Caco-2 (cell line): ENCODE measurements at regions not wholly inside any gene's neighbourhood (a gene's known extent, or its start where the extent isn't known, plus 50 kb on each side); places are given as distances from the start of the nearest gene placed in this dataset.

Experiments used
- BruUV-seq: library from RNA; stranded (reverse); fragments of 400-500 nt; replicated peaks from 2 replicates; lab custom pipeline; 2021; lab: Mats Ljungman, UMichigan
- CTCF ChIA-PET: fragments of 300-600 bp; sonication (Branson Sonifier 250); formaldehyde crosslinking; loops from one replicate; lab custom pipeline; 2022; ENCODE audit warnings: antibody characterized with exemption; lab: Charles Lee
- POLR2A ChIA-PET: fragments of 300-600 bp; sonication (Branson Sonifier 250); formaldehyde crosslinking; loops from one replicate; lab custom pipeline; 2022; ENCODE audit warnings: antibody characterized with exemption; lab: Charles Lee
- DNase-seq, 2 experiments: peaks; one replicate each; pipeline versions ENCODE4 v3.0.0 to v3.0.0-alpha.2; 2020 to 2022
- H3K27me3 ChIP-seq: replicated peaks from 2 replicates; pipeline ENCODE4 v1.6.0; 2011; ENCODE audit warnings: low read length; ENCODE audit not compliant: control insufficient read depth, insufficient read depth
- H3K36me3 ChIP-seq: 2 replicates; pipeline ENCODE4 v1.5.1; 2011; ENCODE audit warnings: low read length; ENCODE audit not compliant: control insufficient read depth, insufficient read depth
- H3K4me1 ChIP-seq: fragments of 250-450 bp; sonication (Bioruptor Pico); 2 replicates; pipeline ENCODE4 v1.5.1; 2020; ENCODE audit warnings: mild to moderate bottlenecking
- H3K4me3 ChIP-seq: 2 replicates; pipeline ENCODE4 v1.5.1; 2011; ENCODE audit warnings: low read depth, mild to moderate bottlenecking, control low read depth, low read length
- H3K9me3 ChIP-seq: fragments of 250-450 bp; sonication (Bioruptor Pico); 2 replicates; pipeline ENCODE4 v1.5.1; 2020; ENCODE audit warnings: mild to moderate bottlenecking, moderate library complexity
- H3K27ac Mint-ChIP-seq: one replicate; pipeline ENCODE4 v1.8.0; 2022; ENCODE audit warnings: mixed read lengths; ENCODE audit not compliant: unreplicated experiment
- H3K27me3 Mint-ChIP-seq: one replicate; pipeline ENCODE4 v1.8.0; 2022; ENCODE audit warnings: mixed read lengths; ENCODE audit not compliant: insufficient read depth, unreplicated experiment
- H3K36me3 Mint-ChIP-seq: one replicate; pipeline ENCODE4 v1.8.0; 2022; ENCODE audit warnings: mild to moderate bottlenecking, mixed read lengths; ENCODE audit not compliant: insufficient read depth, unreplicated experiment
- H3K4me1 Mint-ChIP-seq: one replicate; pipeline ENCODE4 v1.8.0; 2022; ENCODE audit warnings: low read depth, mixed read lengths; ENCODE audit not compliant: unreplicated experiment
- H3K4me3 Mint-ChIP-seq: one replicate; pipeline ENCODE4 v1.8.0; 2022; ENCODE audit warnings: mild to moderate bottlenecking, moderate library complexity, mixed read lengths; ENCODE audit not compliant: unreplicated experiment
- H3K9me3 Mint-ChIP-seq: one replicate; pipeline ENCODE4 v1.8.0; 2022; ENCODE audit warnings: mixed read lengths; ENCODE audit not compliant: unreplicated experiment
- intact Hi-C: fragments of 100-400 bp; cut with micrococcal nuclease; formaldehyde crosslinking; loops from one replicate; pipeline ENCODE4 v1.10.0; 2022; ENCODE audit not compliant: unreplicated experiment
- TF ChIP-seq, protein P1 (sequence below), 2 experiments: fragments of 200-600 bp in 1 of 2; IDR thresholded peaks; 1 replicate in 1 of 2; 2 replicates in 1 of 2; pipeline versions ENCODE4 v1.5.1 to v1.8.0; 2011 to 2022; ENCODE audit warnings: antibody characterized with exemption in 1 of 2, control low read depth in 1 of 2, inconsistent platforms in 1 of 2, low read depth in 1 of 2, low read length in 1 of 2, mild to moderate bottlenecking in 1 of 2, moderate library complexity in 1 of 2; ENCODE audit not compliant: insufficient read depth in 1 of 2, severe bottlenecking in 1 of 2, unreplicated experiment in 1 of 2

DNA sequence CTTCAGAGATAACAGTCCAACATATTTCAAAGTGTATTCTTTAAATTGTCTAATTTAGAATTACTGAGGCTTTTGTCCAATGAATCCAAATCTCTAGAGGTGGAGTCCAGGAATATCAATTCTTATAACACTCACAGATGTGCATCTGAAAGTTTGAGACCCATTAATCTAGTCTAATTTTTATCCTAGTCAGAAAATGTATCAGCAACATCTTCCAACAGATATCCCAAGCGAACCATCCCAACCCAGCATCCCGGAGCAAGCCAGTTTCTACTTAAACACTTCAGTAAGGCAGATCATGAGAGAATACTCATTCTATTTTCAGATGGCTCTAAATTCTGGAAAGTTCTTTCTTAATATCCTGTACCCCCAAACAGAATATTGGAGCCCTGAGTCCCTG lies 113.5 kb downstream of the BBS10 start:
- Histone ChIP-seq H3K4me3 (no peak overlapping the region), H3K4me1 (peaks cover 9% of the 10 kb centered on the region), H3K9me3 (no peaks in the 10 kb centered on the region), H3K27me3 (no peaks in the 10 kb centered on the region), H3K36me3 (no peaks in the 10 kb centered on the region)
- ChIA-PET CTCF (no interaction called here), POLR2A (no interaction called here)
- H3K4me3 Mint-ChIP-seq = no peak overlapping the region
- no peak for DNase-seq
- peaks cover 6% of the 10 kb centered on the region for H3K4me1 Mint-ChIP-seq
- intact Hi-C loops = no loop called here
- H3K27me3 Mint-ChIP-seq = no peaks in the 10 kb centered on the region
- no peaks in the 10 kb centered on the region for H3K36me3 Mint-ChIP-seq
- H3K27ac Mint-ChIP-seq = no peak overlapping the region
- TF ChIP-seq, protein P1, sequence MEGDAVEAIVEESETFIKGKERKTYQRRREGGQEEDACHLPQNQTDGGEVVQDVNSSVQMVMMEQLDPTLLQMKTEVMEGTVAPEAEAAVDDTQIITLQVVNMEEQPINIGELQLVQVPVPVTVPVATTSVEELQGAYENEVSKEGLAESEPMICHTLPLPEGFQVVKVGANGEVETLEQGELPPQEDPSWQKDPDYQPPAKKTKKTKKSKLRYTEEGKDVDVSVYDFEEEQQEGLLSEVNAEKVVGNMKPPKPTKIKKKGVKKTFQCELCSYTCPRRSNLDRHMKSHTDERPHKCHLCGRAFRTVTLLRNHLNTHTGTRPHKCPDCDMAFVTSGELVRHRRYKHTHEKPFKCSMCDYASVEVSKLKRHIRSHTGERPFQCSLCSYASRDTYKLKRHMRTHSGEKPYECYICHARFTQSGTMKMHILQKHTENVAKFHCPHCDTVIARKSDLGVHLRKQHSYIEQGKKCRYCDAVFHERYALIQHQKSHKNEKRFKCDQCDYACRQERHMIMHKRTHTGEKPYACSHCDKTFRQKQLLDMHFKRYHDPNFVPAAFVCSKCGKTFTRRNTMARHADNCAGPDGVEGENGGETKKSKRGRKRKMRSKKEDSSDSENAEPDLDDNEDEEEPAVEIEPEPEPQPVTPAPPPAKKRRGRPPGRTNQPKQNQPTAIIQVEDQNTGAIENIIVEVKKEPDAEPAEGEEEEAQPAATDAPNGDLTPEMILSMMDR (IDR thresholded peaks at IDR 0.05; ENCODE audit: insufficient read depth in 1 of 2, low read depth in 1 of 2, low read length in 1 of 2, severe bottlenecking in 1 of 2, unreplicated experiment in 1 of 2) = no peak
- no TSS peak for BruUV-seq
- H3K9me3 Mint-ChIP-seq = peaks cover 11% of the 10 kb centered on the region

DNA sequence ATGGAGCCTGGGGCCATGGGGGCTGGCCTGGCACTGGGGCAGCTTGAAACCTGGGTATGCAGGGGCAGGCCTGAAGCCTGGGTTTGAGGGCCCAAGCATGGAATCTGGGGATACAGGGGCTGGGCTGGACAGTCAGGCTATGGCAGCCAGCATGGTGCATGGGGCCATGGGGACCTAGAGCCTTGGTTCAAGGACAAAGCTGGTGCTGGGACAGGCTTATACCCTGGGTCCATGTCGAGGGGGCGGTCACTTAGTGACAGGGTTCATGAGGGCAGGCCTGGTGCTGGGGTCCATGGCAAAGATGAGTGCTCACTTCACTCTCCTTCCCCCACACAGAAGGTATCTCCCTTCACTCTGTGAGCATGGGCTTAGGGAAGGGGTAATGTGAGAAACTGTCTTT lies 116.2 kb downstream of the BBS10 start:
- Mint-ChIP-seq H3K4me1 (no peaks in the 10 kb centered on the region), H3K27me3 (no peaks in the 10 kb centered on the region), H3K4me3 (no peak overlapping the region), H3K36me3 (no peaks in the 10 kb centered on the region), H3K9me3 (peaks cover 11% of the 10 kb centered on the region), H3K27ac (no peak overlapping the region)
- no TSS peak for BruUV-seq
- Histone ChIP-seq H3K27me3 (no peaks in the 10 kb centered on the region), H3K9me3 (no peaks in the 10 kb centered on the region), H3K36me3 (no peaks in the 10 kb centered on the region), H3K4me1 (peaks cover 8% of the 10 kb centered on the region), H3K4me3 (no peak overlapping the region)
- POLR2A ChIA-PET = interaction anchor here (0.6 kb wide), 1 partner anchor 43 kb away, joined by 3 read pairs; no protein-coding TSS in a partner anchor
- TF ChIP-seq, protein P1 (IDR thresholded peaks at IDR 0.05; ENCODE audit: insufficient read depth in 1 of 2, low read depth in 1 of 2, low read length in 1 of 2, severe bottlenecking in 1 of 2, unreplicated experiment in 1 of 2) = no peak
- intact Hi-C loops = no loop called here
- DNase-seq = no peak
- CTCF ChIA-PET = no interaction called here

DNA sequence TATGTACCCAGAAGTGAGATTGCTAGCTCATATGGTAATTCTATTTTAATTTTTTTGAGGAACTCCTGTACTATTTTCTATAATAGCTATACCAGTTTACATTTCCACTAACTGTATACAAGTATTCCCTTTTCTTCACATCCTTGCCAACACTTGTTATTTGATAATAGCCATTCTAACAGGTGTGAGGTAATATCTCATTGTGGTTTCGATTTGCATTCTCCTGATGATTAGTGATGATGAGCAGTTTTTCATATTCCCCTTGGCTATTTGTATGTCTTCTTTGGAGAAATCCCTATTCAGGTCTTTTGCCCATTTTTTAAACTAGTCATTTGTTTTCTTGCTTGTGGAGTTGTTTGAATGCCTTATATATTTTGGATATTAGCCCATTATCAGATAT lies 121.3 kb downstream of the BBS10 start:
- TF ChIP-seq, protein P1 (IDR thresholded peaks at IDR 0.05; ENCODE audit: insufficient read depth in 1 of 2, low read depth in 1 of 2, low read length in 1 of 2, severe bottlenecking in 1 of 2, unreplicated experiment in 1 of 2) = no peak
- H3K4me1 Mint-ChIP-seq = no peaks in the 10 kb centered on the region
- no peaks in the 10 kb centered on the region for H3K36me3 ChIP-seq
- no TSS peak for BruUV-seq
- no peaks in the 10 kb centered on the region for H3K36me3 Mint-ChIP-seq
- no peak overlapping the region for H3K27ac Mint-ChIP-seq
- H3K4me1 ChIP-seq = no peaks in the 10 kb centered on the region
- H3K4me3 Mint-ChIP-seq = no peak overlapping the region
- no peaks in the 10 kb centered on the region for H3K9me3 ChIP-seq
- CTCF ChIA-PET = no interaction called here
- H3K4me3 ChIP-seq = no peak overlapping the region
- no peak for DNase-seq
- intact Hi-C loops = no loop called here
- POLR2A ChIA-PET = no interaction called here
- no peaks in the 10 kb centered on the region for H3K27me3 Mint-ChIP-seq
- no peaks in the 10 kb centered on the region for H3K27me3 ChIP-seq
- peaks cover 9% of the 10 kb centered on the region for H3K9me3 Mint-ChIP-seq
